ENCODE measurements at regions not wholly inside any gene's neighbourhood (a gene's known extent, or its start where the extent isn't known, plus 50 kb on each side); places are given as distances from the start of the nearest gene placed in this dataset.

GRCh38 chr3:104788807-104789206 lies 577.9 kb upstream of the ALCAM start:
- Histone ChIP-seq H3K4me1 (ENCODE audit: insufficient read depth, low read length) (no peaks in the 10 kb centered on the region), H3K27me3 (ENCODE audit: insufficient read depth, low read length) (no peaks in the 10 kb centered on the region), H3K9ac (ENCODE audit: extremely low read depth, insufficient read length, low read length) (no peak overlapping the region), H2BK5ac (ENCODE audit: insufficient read length, low read length) (no peak overlapping the region), H3K23me2 (ENCODE audit: insufficient read length, low read depth, low read length, poor library complexity, severe bottlenecking) (no peaks in the 10 kb centered on the region), H4K20me1 (ENCODE audit: control insufficient read depth, insufficient read depth, insufficient read length) (no peaks in the 10 kb centered on the region), H3K27ac (ENCODE audit: insufficient read length, low read depth, low read length) (no peak overlapping the region), H3K4me2 (ENCODE audit: insufficient read depth, insufficient read length, low read length) (no peak overlapping the region), H3K23ac (ENCODE audit: insufficient read length, low read depth, low read length) (no peak overlapping the region), H3K18ac (ENCODE audit: insufficient read length, low read depth, low read length) (no peak overlapping the region), H3K4ac (ENCODE audit: low read depth, low read length) (no peak overlapping the region), H3K79me1 (ENCODE audit: insufficient read depth, low read depth, low read length, poor library complexity, severe bottlenecking) (no peaks in the 10 kb centered on the region), H2AK5ac (ENCODE audit: insufficient read length, low read length) (no peak overlapping the region), H4K8ac (replicated peaks; ENCODE audit: insufficient read length, low read depth, low read length) (no peak overlapping the region), H3K9me3 (ENCODE audit: control insufficient read depth, low read depth, low read length) (no peaks in the 10 kb centered on the region), H3T11ph (ENCODE audit: low read length) (no peak overlapping the region), H2BK120ac (ENCODE audit: low read depth, low read length, poor library complexity, severe bottlenecking) (no peak overlapping the region), H2AFZ (ENCODE audit: low read length) (no peak overlapping the region), H3K79me2 (ENCODE audit: insufficient read depth, low read length) (no peaks in the 10 kb centered on the region), H2BK12ac (ENCODE audit: insufficient read length, low read depth, low read length) (no peak overlapping the region), H3K14ac (ENCODE audit: insufficient read depth, low read length) (no peak overlapping the region), H4K5ac (ENCODE audit: insufficient read length, low read depth, low read length) (no peak overlapping the region), H2BK15ac (ENCODE audit: low read depth, low read length) (no peak overlapping the region), H3K56ac (ENCODE audit: insufficient read length, low read depth, low read length) (no peak overlapping the region), H2BK20ac (ENCODE audit: low read depth, low read length, poor library complexity, severe bottlenecking) (no peak overlapping the region), H4K91ac (ENCODE audit: insufficient read length, low read depth, low read length) (no peak overlapping the region)
- no peaks in the 10 kb centered on the region for H3K27me3 Mint-ChIP-seq (ENCODE audit: low read depth)
- no peak overlapping the region for H3K27ac Mint-ChIP-seq
- H3K4me3 Mint-ChIP-seq, result no peak overlapping the region
- no peaks in the 10 kb centered on the region for H3K36me3 Mint-ChIP-seq (ENCODE audit: insufficient read depth in 1 of 3, low read depth in 3 of 3)
- H3K9me3 Mint-ChIP-seq, result no peaks in the 10 kb centered on the region
- no peak for DNase-seq
- no peak for TF ChIP-seq CTCF (conservative IDR thresholded peaks at IDR 0.05)
- no peaks in the 10 kb centered on the region for H3K4me1 Mint-ChIP-seq
